HG02852 (cell line): ENCODE measurements at regions not wholly inside any gene's neighbourhood (a gene's known extent, or its start where the extent isn't known, plus 50 kb on each side); places are given as distances from the start of the nearest gene placed in this dataset.
"Not testable (repeated sequence)": the region's sequence is repeated elsewhere in the genome, so short reads cannot be mapped to it uniquely, and the experiment has no call there.

Experiments
- ATAC-seq: cut with Tn5 transposase; IDR thresholded peaks from one replicate; pipeline ENCODE4 v1.9.1; 2021; ENCODE audit warnings: mild to moderate bottlenecking, moderate library complexity; ENCODE audit not compliant: unreplicated experiment

DNA sequence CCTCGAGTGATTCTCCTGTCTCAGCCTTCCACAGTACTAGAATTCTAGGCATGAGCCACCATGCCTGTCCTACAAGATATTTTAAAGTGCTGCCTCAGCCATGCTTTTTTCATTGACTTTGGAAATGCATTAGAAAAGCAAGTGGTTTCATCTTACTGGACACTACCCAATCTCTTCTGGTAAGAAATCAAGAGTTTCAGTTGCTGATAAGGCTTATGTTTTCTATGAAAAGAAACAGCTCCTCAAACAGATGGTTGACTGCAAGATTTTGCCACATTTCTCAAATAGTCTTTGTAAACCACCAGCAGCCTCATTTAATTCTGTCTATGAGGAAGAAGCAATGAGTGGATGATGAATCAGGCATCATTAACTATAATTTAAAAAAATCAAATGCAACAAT is 264.5 kb upstream of the LRP1B start:
- ATAC-seq: no peak

DNA sequence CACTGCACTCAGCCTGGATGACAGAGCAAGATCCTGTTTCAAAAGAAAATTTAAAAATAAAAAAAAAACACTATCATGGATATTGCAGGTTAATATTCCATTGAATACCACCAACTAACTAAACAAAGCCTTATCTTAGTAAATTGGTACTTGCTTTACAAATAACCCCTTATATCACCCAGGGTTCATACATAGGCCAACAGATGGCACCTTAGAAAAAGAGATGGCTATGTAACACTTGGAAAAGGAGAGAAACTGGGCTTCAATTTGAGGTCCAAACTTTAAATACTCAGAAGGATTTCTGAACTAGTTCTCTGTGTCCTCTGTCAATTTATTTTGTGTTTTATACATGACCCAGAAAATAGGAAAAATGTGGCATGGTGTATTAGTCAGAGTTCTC is 249.6 kb upstream of the LRP1B start:
- ATAC-seq: no peak

DNA sequence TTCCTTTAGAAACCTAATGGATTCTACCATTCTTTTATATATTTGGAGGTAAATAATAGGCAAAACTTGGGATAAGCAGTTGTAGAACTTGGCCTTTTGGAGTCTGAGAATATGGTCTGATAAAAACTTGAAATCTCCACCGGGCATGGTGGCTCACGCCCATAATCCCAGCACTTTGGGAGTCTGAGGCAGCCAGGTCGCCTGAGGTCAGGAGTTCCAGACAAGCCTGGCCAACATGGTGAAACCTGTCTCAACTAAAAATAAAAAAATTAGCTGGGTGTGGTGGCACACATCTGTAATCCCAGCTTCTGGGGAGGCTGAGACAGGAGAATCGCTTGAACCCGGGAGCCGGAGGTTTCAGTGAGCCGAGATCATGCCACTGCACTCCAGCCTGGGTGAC is 231.3 kb upstream of the LRP1B start:
- not testable (repeated sequence) for ATAC-seq

DNA sequence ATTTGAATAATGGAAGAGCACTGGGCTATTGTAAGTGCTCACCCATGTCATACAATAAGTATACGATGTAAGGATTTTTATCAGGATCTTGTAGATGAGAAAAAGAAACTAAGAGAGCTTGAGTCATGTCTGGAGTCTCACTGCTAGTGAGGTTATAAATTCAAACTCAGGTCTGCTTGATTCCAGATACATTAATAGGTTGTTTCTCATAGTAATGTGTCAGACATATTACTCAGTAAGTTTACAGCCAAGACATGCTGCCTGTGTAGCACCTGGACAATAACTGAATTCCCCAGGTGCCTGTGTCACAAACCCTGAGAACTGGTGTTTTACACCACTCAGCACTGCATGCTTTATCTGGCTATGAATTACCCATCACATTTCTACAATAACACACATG is 216.9 kb upstream of the LRP1B start:
- no peak for ATAC-seq

DNA sequence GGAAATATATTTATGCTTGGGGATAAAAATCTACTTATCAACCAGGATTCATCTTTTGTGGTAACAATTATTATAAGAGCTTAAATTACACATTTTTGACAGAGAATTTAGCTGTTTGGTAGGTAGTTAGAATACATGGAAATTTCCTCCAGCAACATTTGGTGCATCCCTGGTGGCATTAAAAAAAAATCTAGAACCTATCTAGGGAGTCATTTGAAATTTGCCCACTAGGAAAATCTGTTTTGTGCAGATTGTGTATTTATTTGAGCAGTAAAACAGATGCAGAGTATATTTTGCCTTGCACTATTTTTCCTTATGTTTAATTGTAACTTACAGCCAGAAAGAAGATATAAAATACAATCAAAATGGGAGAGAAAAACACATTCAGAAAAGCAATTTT is 208.4 kb upstream of the LRP1B start:
- no peak for ATAC-seq

DNA sequence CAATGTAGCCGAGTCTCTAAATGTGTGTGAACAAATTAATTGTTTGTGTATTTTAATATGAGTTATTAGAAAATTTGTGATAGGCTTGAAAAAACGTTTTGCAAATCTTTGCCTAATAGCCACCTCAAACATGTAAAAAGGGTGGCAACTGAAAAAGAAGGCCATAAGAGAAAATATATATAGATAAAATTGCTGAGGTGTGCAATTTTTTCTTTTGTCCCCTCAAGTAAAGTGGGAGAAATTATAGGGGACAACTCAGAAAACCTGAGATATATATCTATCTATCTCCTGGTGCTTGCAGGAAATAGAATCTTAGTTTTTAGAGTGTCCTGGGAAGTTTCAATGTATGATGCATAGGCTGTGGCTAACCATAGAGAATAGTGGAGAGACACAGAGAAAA is 201.4 kb upstream of the LRP1B start:
- no peak for ATAC-seq

DNA sequence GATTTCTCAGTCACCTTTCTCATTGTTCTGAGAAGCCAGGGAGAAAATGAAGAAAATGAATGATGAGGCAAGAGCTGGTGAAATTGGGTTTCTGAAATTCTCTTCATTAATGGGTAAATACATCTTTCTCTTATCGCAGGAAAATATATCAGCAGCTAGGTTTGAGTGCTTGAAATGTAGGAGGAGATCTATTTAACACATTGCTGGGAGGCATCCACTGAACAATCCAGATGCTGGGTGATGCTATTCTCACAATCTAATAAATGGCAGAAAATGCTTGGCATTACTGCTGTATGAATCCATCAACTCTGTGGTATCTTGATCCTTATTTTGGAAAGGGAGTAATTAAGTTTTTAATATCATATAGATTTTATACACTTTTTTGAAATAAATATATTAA is 199.6 kb upstream of the LRP1B start:
- no peak for ATAC-seq

DNA sequence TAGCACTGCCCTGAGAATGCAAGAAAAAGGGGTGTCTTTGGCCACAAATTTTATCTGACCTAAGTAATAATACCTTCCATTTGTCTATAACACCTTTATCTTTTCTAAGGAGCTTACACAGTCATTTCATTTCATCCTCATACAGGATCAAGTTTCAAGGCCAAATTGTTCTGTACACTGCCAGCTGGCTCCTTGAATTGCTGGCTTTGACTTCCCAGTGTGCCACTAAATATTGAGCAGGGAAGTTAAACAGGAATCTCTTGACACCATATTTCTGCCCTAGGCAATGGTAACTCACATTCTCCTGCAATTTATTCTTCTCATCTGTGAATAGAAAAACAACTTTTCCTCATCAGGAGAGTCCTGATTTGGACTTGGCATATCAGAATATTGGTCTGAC is 195.1 kb upstream of the LRP1B start:
- no peak for ATAC-seq

DNA sequence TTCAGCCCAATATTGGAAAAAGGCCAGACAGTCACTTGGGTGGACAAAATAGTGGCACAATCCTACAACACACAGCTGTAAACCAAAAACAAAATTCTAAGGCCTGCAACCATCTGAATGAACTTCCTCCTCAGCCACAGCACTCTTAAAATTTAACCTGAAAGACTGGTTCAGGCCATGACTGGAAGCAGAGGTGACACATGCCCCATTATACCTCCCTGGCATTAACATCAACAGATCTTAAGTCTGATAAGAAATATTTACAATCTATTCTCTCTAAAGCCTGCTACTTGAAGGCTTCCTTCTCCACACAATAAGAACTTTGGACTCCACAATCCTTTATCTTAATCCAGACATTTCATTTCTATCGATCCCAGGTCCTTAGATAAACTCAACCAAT is 192.4 kb upstream of the LRP1B start:
- no peak for ATAC-seq

DNA sequence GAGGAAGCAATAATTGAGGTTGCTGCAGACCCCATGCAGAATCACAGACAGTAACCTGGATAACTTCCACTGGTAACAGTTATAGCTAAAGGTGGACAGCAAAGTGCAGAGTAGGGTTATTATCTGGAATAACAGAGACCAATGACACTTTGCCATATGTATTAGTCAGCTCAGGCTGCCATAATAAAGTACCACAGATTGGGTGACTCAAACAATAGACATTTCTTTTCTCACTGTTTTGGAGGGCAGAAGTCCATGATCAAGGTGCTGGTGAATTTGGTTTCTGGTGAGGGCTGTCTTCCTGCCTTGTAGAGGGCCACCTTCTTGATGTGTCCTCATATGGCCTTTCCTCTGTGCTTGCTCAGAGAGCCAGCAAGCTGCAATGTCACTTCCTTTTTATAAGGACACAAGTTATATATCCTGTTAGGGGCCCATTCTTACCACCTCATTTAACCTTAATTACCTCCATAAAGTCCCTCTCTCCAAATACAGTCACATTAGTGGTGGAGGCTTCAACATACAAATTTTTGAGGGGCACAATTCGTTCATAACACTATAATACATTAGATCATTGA is 191.0 kb upstream of the LRP1B start:
- ATAC-seq: no peak

DNA sequence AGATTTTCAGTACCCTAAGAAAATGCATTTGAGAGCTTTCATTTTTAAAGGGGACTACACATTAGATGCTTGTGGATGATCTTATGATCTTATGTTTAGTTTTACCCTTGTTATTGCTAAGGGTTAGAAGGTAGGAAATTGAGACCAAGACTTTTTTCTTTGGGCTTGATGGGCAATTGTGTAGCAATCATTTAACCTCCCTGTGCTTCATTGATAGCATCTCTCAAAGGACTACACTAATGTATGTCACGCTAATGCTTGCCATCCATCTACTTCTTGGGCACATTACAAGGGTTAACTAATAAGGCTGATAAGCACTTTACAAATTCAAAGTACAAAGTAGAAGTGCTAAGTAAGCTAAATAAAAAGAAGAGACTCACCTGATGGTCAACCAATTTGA is 189.3 kb upstream of the LRP1B start:
- no peak for ATAC-seq

DNA sequence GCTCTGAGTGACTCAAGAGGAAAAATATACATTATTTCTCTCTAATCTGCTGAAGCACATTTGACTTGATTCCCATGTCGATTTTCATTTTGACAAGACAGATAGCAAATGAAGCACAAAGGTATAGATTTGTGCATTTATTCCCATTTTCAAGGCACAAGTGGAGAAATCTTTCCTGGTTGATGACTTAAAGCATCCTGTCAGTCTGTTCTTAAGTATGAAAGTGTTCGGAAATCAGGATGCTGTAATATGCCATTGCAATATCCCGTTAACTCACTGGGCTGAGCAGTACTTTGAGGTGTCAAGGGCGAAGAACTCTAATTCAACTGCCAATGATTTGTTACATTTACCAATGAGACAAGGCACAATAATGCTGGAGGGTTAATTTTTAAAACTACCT is 185.2 kb upstream of the LRP1B start:
- ATAC-seq: no peak

DNA sequence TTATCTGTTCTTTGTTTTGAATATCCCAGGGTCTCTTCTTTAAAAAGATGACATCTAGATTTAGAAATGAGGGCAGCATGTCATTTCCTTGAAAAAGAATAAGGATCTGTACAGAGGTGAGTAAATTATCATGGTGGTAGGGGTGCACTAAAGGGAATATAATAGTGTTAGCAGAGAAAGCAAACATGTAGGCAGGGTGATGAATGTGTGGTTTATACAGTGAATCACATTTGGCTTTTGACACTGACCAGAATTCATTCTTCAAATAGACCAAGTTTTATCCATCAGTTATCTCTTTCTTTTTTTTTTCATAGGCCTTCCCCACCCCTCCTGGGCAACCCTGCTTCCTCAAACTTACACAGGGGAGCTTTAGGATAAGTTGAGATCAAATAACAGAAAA is 184.5 kb upstream of the LRP1B start:
- no peak for ATAC-seq

DNA sequence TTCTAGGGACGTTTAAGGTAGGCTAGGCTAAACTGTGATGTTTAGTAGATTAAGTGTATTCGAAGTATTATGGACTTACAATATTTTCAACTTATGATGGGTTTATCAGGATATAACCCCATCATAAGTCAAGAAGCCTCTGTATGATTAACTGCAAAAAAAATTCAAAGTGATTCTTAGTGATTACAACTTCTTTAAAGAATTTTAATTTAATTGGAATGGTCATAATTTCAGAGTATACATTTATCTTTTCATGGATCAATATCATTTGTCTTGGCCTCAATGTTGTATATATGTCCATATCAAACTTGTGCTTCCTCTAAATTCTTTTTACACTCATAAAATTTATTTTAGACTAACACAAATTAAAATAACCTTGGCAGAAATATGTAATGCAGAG is 183.3 kb upstream of the LRP1B start:
- no peak for ATAC-seq

DNA sequence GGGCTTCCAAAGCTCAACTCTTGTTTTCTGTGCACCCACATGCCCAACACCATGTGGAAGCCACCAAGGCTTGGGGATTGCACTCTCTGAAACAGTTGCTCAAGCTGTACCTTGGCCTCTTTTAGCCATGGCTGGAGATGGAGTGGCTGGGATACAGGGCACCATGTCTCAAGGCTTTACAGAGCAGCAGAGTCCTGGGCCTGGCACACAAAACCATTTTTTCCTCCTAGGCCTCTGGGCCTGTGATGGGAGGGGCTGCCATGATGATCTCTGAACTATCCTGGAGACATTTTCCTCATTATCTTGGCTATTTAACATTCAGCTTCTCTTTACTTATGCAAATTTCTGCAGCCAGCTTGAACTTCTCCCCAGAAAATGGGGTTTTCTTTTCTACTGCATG is 179.7 kb upstream of the LRP1B start:
- no peak for ATAC-seq

DNA sequence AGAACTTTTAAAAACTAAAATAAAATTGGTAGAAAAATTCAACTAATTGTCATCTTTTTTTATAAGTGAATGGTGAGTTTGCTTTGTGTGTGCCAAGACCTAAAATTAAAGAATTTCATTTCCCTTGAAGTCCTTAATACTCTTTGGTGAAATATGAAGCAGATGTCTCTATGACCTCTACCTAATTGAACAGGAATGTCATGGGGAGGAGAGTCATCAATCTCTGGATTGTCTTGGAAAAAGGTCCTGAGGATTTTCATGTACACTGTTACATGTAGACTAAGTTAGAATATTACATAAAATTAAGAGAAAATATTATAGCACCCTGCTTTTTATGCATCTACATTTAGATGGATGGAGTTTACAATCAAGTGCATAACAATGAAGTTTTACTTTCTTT is 177.9 kb upstream of the LRP1B start:
- no peak for ATAC-seq

DNA sequence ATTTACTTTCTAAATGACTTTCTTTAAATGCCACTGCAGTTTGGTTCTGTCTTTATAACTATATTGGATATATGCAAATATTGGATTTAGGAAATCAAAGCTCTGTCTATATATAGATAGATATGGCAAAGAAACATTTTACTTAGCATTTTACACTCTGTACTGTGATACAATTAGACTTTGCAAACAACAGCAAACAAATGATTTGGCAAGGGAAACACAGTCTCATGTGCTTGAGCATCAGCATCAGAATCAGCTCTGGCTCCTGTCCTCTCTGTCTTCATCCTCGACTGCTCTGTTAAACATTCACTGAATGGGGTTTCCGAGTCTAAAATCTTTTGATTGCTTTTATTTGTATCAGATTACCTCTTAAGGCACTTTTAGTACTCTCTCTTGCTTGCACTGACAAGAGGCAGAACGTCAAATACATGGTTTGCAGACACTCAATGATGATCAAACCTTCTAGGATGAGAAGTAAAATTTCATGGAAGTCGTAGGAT is 176.8 kb upstream of the LRP1B start:
- no peak for ATAC-seq

DNA sequence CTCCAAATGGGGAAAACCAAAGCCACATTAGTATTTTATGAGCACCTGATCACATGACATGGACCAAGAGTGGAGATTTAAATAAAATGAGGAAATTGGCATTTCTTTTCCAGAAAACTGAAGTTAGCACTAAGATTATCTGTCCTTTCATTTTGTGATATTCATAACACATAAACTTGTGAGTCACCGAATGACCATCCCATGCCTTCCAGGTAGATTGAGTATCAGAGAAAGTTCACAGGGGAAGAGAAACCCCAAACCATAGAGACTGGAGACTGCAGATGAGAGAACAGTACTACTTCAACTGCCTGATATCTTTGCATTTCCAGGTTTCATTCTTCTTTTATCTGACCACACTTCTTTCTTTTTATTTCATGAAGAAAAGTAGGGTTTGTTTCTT is 176.3 kb upstream of the LRP1B start:
- ATAC-seq: no peak

DNA sequence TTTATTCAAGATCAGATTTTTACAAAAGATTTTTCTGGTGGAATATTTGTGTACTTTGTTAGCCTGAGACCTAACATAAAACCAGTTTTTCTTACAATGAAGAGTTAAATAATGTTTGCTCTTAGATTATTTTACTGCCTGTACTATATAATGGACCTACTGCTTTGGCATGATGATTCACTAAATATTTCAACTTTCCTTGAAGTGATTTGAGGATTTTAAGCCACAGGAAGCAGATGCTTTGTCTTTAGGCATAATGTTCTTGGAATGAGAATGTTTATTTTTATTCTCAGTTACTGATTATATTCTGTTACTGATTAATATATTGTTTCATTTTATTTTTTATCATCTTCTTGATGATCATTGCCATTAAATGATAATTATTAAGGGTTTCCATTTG is 175.3 kb upstream of the LRP1B start:
- ATAC-seq: no peak

DNA sequence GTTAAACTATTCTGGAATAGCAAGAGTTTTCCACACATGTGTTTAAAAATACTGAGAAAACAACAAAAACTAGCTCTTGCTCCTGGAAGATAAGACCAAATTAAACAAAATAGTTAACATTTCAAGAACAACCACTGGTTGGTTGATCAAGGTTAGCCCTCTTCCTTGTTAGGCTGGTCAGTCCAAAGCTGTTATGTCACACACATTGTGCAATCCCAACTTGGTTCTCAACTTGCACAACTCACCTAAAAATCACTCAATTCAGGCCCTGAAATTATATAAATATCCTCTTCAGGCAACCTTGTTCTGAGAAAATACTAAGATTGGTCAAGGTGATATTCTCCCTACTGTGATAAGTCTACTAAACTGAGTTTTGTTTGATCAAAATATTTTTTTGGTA is 169.7 kb upstream of the LRP1B start:
- no peak for ATAC-seq

DNA sequence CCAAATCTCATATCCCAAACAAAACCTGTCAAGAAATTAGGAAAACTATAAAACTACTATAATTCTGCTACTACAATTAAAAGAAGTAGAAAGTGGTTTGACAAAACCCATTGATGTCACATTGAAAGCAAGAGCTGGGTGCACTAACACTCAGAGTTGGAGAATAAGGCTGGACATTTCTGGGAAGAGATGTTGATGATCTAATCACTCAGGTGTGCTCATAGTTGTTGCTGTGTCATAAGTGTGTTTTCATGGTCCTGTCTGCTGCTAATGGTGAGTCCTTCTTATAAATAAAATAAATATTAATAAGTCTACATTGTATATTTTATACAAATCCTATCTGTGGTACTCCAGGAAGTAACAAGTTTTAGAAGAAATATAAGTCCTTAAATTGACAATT is 168.2 kb upstream of the LRP1B start:
- no peak for ATAC-seq

DNA sequence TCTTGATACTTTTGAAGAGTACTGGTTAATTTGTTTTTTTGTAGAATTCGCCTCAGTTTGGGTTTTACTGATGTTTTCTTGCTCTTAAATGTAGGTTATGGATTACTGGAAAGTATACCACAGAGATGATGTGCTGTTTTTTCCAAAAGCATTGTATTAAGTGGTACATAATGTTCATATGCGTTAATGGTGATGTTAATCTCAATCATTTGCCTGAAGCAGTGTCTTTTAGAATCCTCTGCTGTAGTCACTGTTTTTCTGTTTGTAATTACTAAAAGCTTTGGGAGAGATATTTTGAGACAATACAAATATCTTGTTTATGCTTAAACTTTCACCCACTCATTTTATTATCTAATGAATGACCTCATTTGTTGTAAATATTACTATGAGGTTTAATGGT is 163.4 kb upstream of the LRP1B start:
- no peak for ATAC-seq

DNA sequence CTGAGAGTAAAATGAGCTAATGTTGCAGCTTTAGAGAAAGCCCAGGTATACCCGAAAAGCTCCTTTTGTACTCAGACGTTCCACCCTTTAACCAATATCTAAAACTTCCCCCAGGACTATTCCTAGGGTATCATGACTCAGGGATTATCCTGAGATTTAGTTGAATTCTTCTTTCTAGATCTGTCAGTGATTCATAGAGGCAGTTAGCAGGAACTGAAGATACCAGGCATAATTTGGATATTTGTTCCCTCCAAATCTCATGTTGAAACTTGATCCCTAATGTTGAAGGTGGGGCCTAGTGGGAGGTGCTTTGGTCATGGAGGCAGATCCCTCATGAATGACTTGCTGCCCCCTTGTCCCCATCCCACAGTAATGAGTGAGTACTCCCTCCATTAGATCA is 161.2 kb upstream of the LRP1B start:
- no peak for ATAC-seq

DNA sequence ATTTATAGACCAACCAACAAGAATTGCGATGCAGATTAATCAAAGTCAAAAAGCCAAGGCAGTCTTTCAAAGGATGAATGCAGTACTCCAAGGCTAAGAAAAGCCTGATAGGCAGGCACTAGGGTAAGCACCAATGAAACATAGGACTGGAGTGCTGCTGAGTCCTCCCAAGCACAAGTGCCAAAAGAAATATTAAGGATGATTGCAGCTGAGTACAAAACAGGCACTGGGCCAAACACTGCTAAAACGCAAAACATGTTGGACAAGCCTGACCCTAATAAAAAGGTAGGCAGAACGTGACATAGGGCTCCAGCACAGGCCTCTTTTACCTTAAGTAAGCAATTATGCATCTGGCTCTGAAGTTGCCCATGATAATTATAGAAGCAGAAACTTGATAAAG is 160.1 kb upstream of the LRP1B start:
- no peak for ATAC-seq
